Endothelial cell of umbilical vein (primary cell): ENCODE measurements at regions not wholly inside any gene's neighbourhood (a gene's known extent, or its start where the extent isn't known, plus 50 kb on each side); places are given as distances from the start of the nearest gene placed in this dataset.

Source experiments
- CTCF ChIP-seq, 2 donors: IDR thresholded peaks; 1 replicate in 1 of 2; 2 replicates in 1 of 2; pipeline ENCODE4 v1.5.1; 2011; ENCODE audit warnings: low read length in 2 of 2, mild to moderate bottlenecking in 2 of 2, moderate library complexity in 2 of 2, control low read depth in 1 of 2, inconsistent platforms in 1 of 2, low read depth in 1 of 2; ENCODE audit not compliant: insufficient read depth in 1 of 2; ENCODE audit errors: extremely low read depth in 1 of 2
- FOS ChIP-seq: IDR thresholded peaks from 2 replicates; pipeline ENCODE4 v1.6.1; 2011; ENCODE audit warnings: mild to moderate bottlenecking, low read length, moderate library complexity, borderline replicate concordance; ENCODE audit not compliant: insufficient read depth
- MYC ChIP-seq: IDR thresholded peaks from one replicate; pipeline ENCODE4 v1.6.1; 2011; ENCODE audit warnings: mild to moderate bottlenecking, low read depth, low read length
- POLR2A ChIP-seq: IDR thresholded peaks from 2 replicates; pipeline ENCODE4 v1.6.1; 2012; ENCODE audit warnings: low read depth, mild to moderate bottlenecking, control low read depth, low read length

DNA sequence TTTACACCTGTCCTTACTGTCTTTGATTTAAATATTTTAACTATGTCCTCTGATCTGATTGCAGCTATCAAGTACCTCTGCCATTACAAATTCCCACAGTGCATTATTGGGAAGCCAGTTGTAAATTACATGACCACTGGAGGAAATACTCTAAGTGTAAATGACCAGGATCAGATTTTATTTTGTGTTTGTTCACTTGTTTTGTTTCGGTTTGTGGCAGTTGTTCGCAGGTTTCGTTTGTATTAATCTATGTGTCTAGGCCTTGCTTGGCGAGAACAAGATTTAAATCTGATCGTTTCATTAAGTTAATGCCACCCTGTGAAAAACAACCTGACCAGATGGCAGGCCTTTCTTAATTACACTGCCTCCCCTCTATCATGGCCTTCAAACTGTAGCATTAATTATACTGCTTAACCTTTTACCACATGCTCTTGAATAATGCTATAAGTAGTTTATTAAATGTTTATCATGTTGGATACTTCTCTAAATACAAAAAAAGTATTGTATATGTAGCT is 990.1 kb downstream of the TMTC2 start:
- TF ChIP-seq CTCF (IDR thresholded peaks at IDR 0.05; ENCODE audit: extremely low read depth in 1 of 2, insufficient read depth in 1 of 2, low read depth in 1 of 2, low read length in 2 of 2) = no peak
- no peak for TF ChIP-seq POLR2A
- TF ChIP-seq MYC = no peak
- no peak for TF ChIP-seq FOS
